OCI-LY3 (cell line): ENCODE measurements at regions not wholly inside any gene's neighbourhood (a gene's known extent, or its start where the extent isn't known, plus 50 kb on each side); places are given as distances from the start of the nearest gene placed in this dataset.

Experiments
- EZH2phosphoT487 ChIP-seq: fragments of 200-600 bp; shearing (Covaris generic); IDR thresholded peaks from 2 replicates; pipeline ENCODE4 v1.6.1; 2018; ENCODE audit warnings: antibody characterized with exemption, mixed run types, low read depth
- TF ChIP-seq, protein P1 (sequence below): fragments of 200-600, 300-600 bp; sonication (generic); IDR thresholded peaks from 2 replicates; pipeline ENCODE4 v1.5.1; 2014; ENCODE audit warnings: antibody characterized with exemption, low read length, low read depth

DNA sequence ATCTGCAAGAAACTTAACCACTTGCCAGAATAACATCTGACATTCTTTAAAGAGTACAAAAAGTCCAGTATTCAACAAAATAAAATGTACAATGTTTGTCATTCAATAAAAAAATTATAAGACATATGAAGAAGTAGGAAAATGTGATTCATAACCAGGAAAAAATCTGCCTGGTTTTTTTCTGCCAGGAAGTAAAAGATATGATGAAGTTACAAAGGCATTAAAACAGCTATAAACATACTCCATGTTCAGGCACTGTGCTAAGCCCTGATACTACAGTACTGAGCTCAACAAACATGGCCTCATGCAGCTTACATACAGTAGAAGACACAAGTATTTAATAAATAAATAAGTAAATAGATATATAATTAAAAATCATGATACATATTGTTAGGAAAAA, 178.4 kb upstream of the STT3B start:
- TF ChIP-seq, protein P1, sequence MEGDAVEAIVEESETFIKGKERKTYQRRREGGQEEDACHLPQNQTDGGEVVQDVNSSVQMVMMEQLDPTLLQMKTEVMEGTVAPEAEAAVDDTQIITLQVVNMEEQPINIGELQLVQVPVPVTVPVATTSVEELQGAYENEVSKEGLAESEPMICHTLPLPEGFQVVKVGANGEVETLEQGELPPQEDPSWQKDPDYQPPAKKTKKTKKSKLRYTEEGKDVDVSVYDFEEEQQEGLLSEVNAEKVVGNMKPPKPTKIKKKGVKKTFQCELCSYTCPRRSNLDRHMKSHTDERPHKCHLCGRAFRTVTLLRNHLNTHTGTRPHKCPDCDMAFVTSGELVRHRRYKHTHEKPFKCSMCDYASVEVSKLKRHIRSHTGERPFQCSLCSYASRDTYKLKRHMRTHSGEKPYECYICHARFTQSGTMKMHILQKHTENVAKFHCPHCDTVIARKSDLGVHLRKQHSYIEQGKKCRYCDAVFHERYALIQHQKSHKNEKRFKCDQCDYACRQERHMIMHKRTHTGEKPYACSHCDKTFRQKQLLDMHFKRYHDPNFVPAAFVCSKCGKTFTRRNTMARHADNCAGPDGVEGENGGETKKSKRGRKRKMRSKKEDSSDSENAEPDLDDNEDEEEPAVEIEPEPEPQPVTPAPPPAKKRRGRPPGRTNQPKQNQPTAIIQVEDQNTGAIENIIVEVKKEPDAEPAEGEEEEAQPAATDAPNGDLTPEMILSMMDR: no peak
- TF ChIP-seq EZH2phosphoT487: no peak
